ENCODE measurements at regions not wholly inside any gene's neighbourhood (a gene's known extent, or its start where the extent isn't known, plus 50 kb on each side); places are given as distances from the start of the nearest gene placed in this dataset.
"Not testable (repeated sequence)": the region's sequence is repeated elsewhere in the genome, so short reads cannot be mapped to it uniquely, and the experiment has no call there.

DNA sequence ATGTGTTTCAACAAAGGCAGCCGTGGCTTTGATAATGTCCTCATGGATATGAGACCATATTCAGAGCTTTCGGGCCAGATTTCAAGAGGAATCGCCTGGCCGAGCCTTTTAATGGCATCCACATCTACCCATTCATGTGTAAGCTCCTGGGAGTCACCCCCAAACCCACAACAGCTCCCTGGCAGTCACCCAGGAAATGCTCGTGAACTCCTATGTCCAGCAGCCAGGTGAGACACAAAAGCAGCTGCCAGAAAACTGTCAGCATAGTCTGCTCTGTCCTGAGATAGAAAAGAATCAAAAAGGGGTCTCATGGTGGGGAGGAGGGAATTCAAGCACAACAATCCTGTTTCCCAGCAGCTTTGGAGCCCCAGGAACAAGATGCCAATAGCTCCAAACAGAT is 96.4 kb upstream of the DRD5 start:
- TF ChIP-seq EZH2phosphoT487 (IDR thresholded peaks at IDR 0.05; ENCODE audit: low read depth), result not testable (repeated sequence)
- TF ChIP-seq, protein P1, sequence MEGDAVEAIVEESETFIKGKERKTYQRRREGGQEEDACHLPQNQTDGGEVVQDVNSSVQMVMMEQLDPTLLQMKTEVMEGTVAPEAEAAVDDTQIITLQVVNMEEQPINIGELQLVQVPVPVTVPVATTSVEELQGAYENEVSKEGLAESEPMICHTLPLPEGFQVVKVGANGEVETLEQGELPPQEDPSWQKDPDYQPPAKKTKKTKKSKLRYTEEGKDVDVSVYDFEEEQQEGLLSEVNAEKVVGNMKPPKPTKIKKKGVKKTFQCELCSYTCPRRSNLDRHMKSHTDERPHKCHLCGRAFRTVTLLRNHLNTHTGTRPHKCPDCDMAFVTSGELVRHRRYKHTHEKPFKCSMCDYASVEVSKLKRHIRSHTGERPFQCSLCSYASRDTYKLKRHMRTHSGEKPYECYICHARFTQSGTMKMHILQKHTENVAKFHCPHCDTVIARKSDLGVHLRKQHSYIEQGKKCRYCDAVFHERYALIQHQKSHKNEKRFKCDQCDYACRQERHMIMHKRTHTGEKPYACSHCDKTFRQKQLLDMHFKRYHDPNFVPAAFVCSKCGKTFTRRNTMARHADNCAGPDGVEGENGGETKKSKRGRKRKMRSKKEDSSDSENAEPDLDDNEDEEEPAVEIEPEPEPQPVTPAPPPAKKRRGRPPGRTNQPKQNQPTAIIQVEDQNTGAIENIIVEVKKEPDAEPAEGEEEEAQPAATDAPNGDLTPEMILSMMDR (IDR thresholded peaks at IDR 0.05; ENCODE audit: low read depth, low read length), result not testable (repeated sequence)
